T-helper 17 cell (primary cell): ENCODE measurements at regions not wholly inside any gene's neighbourhood (a gene's known extent, or its start where the extent isn't known, plus 50 kb on each side); places are given as distances from the start of the nearest gene placed in this dataset.
A peak's percentile ranks its signal among the peaks of the same experiment; 100 is the strongest.
"Not testable (repeated sequence)": the region's sequence is repeated elsewhere in the genome, so short reads cannot be mapped to it uniquely, and the experiment has no call there.

Experiments
- ATAC-seq: fragments of 150-1000 bp; cut with Tn5 transposase; 2 replicates; pipeline ENCODE4 v1.10.0; 2021; ENCODE audit warnings: mild to moderate bottlenecking, moderate library complexity
- DNase-seq, 3 donors: peaks; one replicate each; pipeline versions ENCODE4 v3.0.0 to v3.0.0-alpha.2; 2020 to 2021
- H3K9me3 ChIP-seq: one replicate; pipeline ENCODE4 v1.7.0; 2013; ENCODE audit warnings: low read length, mild to moderate bottlenecking; ENCODE audit not compliant: control insufficient read depth, poor library complexity, severe bottlenecking
- H3K27ac Mint-ChIP-seq: one replicate; pipeline ENCODE4 v1.8.0; 2022; ENCODE audit warnings: mild to moderate bottlenecking, moderate library complexity, mixed read lengths
- H3K27me3 Mint-ChIP-seq: one replicate; pipeline ENCODE4 v1.8.0; 2022; ENCODE audit warnings: mixed read lengths
- H3K36me3 Mint-ChIP-seq: one replicate; pipeline ENCODE4 v1.8.0; 2022; ENCODE audit warnings: low read depth, mixed read lengths
- H3K4me1 Mint-ChIP-seq: one replicate; pipeline ENCODE4 v1.8.0; 2022; ENCODE audit warnings: mild to moderate bottlenecking, mixed read lengths
- H3K4me3 Mint-ChIP-seq: one replicate; pipeline ENCODE4 v1.8.0; 2022; ENCODE audit warnings: mild to moderate bottlenecking, moderate library complexity, mixed read lengths

DNA sequence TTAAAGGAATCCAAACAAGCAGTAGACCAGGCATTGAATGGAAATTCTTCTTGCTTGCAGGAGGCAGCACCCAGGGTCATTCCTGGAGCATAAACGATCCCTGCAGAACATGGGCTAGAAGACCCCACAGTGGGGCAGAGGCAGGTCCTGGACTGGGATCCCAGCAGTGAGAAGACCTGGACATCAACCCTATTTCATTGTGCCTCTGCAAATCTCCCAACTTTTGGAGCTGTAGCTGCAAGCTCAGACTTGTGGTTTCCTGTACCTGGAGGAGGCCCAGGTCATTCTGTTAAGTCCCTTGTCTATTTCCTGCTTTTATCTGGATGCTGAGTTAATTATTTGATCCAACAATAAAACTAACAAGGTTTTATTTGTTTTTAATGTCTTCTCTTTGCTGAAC, 61.7 kb downstream of the CALM1 start:
- H3K9me3 ChIP-seq = no peaks in the 10 kb centered on the region
- Mint-ChIP-seq H3K27ac (no peak overlapping the region), H3K4me3 (no peak overlapping the region), H3K36me3 (peaks cover 2% of the 10 kb centered on the region), H3K27me3 (peaks cover 10% of the 10 kb centered on the region), H3K4me1 (peaks cover 5% of the 10 kb centered on the region)
- DNase-seq (no peak), ATAC-seq (no peak)

DNA sequence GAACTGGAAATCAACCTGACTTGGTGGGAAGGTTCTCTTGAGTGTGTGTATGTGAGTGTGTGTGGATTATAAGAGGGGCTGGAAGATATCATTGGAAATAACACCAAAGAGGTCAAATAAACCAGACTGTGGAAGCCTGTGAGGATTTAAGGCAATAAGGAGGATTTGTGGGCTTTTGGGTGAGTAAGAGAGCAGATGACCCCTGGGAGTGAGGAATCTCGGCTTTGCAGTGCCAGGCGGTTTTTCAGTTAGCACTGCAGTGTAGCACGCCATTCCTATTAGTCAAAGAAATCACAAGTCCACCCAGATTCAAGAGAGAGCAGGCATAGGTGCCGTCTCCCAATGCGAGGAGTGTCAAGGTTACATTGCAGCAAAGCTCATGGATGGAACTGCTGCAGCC, 63.3 kb downstream of the CALM1 start:
- H3K4me1 Mint-ChIP-seq = peaks cover 5% of the 10 kb centered on the region
- peaks cover 16% of the 10 kb centered on the region for H3K27me3 Mint-ChIP-seq
- no peak for DNase-seq
- no peaks in the 10 kb centered on the region for H3K9me3 ChIP-seq
- no peak for ATAC-seq
- H3K4me3 Mint-ChIP-seq = no peak overlapping the region
- H3K36me3 Mint-ChIP-seq = peaks cover 2% of the 10 kb centered on the region
- H3K27ac Mint-ChIP-seq = no peak overlapping the region

DNA sequence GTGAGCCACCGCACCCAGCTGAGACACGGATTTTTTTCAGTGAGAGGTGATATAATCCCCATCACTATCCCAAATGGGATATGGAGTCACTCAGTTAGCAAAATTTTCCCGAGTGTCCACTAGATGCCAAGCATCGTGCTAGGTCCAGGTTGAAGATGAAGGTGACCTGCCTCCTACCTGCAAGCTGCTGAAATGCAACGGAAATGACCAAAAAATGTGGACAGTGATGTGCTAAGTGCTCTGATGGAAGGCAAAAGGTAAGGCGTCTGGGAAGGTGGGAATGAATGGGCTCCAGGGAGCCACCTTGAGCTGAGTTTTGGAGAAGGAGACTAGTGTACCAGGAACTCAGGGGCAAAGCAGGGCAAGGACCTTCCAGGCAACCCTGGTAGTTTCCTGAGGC, 64.6 kb downstream of the CALM1 start:
- Mint-ChIP-seq H3K4me1 (peaks cover 3% of the 10 kb centered on the region), H3K4me3 (no peak overlapping the region), H3K27me3 (peaks cover 6% of the 10 kb centered on the region), H3K36me3 (no peaks in the 10 kb centered on the region), H3K27ac (peak overlapping the region; percentile 66)
- H3K9me3 ChIP-seq = no peaks in the 10 kb centered on the region
- ATAC-seq (no peak), DNase-seq (no peak)

DNA sequence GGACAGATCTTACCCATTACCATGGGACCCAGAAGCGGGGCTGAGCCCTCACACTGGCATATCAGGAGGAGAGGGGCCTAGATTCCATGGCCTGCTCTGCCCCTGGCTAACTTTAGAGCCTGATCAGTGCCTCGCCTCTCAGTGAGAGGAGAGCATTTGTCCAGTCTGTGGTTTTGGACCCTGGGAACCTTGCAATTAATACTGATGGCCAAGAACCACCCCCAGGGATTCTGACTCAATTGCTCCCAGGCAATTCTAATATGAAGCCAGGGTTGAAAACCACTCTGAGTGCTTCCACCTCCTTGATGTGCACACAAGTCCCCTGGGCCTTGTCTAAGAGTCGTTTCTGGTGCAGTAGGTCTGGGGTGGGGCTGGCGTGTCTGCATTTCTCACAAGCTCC, 67.7 kb downstream of the CALM1 start:
- ATAC-seq (no peak), DNase-seq (no peak)
- Mint-ChIP-seq H3K36me3 (no peaks in the 10 kb centered on the region), H3K4me3 (no peak overlapping the region), H3K27ac (no peak overlapping the region), H3K4me1 (peaks cover 3% of the 10 kb centered on the region), H3K27me3 (peaks cover 6% of the 10 kb centered on the region)
- no peaks in the 10 kb centered on the region for H3K9me3 ChIP-seq

DNA sequence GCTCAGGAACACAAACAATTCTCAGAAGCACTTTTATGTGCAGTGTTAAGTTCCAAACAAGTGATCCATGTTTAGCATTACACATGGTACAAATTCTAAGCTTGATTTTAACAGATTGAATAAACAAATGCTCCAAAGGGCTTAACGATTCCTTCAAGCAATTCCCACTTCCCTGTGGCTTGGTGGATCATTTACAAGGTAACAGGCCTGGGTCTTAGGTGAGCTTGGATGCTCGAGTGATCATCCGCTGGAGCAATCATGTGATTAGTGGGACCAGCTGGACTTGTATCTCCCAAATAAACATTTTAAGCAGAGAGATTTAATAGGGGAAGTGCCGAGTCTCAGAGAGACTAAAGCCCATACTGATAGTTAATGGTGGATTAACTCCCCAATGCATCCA, 70.7 kb downstream of the CALM1 start:
- DNase-seq = no peak
- Mint-ChIP-seq H3K36me3 (no peaks in the 10 kb centered on the region), H3K27me3 (peaks cover 10% of the 10 kb centered on the region), H3K4me3 (no peak overlapping the region), H3K4me1 (no peaks in the 10 kb centered on the region), H3K27ac (no peak overlapping the region)
- no peak for ATAC-seq
- H3K9me3 ChIP-seq = peaks cover 2% of the 10 kb centered on the region

DNA sequence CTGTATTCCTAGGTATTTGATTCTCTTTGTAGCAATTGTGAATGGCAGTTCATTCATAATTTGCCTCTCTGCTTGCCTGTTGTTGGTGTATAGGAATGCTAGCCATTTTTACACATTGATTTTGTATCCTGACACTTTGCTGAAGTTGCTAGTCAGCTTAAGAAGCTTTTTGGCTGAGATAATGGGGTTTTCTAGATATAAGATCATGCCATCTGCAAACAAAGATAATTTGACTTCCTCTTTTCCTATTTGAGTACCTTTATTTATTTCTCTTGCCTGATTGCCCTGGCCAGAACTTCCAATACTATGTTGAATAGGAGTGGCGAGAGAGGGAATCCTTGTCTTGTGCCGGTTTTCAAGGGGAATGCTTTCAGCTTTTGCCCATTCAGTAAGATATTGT, 72.6 kb downstream of the CALM1 start:
- not testable (repeated sequence) for H3K4me1 Mint-ChIP-seq, H3K27ac Mint-ChIP-seq, ATAC-seq, DNase-seq, H3K9me3 ChIP-seq, H3K36me3 Mint-ChIP-seq, H3K4me3 Mint-ChIP-seq
- peaks cover 17% of the 10 kb centered on the region for H3K27me3 Mint-ChIP-seq

DNA sequence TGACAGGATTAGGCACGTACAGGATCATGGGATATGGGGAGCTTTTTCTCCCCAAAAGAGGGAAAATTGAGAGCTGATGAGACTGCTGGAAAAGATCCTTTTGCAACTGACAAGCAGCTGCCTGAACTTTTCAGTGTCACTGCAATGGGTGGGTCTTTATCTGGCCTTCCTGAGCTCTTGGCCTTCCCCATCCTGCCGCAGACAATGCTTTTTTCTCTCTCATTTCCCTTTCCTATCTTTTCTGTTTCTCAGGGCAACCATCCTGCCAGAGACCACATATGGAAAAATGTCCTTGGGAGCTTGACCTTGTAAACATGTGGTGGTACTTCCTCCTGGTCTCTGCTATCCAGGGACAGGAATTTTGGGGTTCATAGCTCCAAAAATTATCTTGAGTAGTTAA, 75.8 kb downstream of the CALM1 start:
- no peak for ATAC-seq
- H3K27me3 Mint-ChIP-seq = peaks cover 15% of the 10 kb centered on the region
- no peaks in the 10 kb centered on the region for H3K4me1 Mint-ChIP-seq
- no peak overlapping the region for H3K4me3 Mint-ChIP-seq
- no peak for DNase-seq
- no peak overlapping the region for H3K27ac Mint-ChIP-seq
- H3K9me3 ChIP-seq = peaks cover 4% of the 10 kb centered on the region
- no peaks in the 10 kb centered on the region for H3K36me3 Mint-ChIP-seq
